Hepatocyte (in vitro differentiated cells): ENCODE measurements at regions not wholly inside any gene's neighbourhood (a gene's known extent, or its start where the extent isn't known, plus 50 kb on each side); places are given as distances from the start of the nearest gene placed in this dataset.
"Not testable (repeated sequence)": the region's sequence is repeated elsewhere in the genome, so short reads cannot be mapped to it uniquely, and the experiment has no call there.

Experiments used
- DNase-seq: peaks from one replicate; pipeline ENCODE4 v3.0.0-alpha.2; 2016; ENCODE audit warnings: low spot score
- H2AFZ ChIP-seq: fragments of 200-600 bp; sonication (generic); 2 replicates; pipeline ENCODE4 v1.6.0; 2016; ENCODE audit warnings: antibody characterized with exemption, mild to moderate bottlenecking
- H3K27ac ChIP-seq: fragments of 200-600 bp; sonication (generic); 2 replicates; pipeline ENCODE4 v1.5.1; 2016; ENCODE audit warnings: mild to moderate bottlenecking
- H3K27me3 ChIP-seq: fragments of 200-600 bp; sonication (generic); 2 replicates; pipeline ENCODE4 v1.6.1; 2016
- H3K36me3 ChIP-seq: fragments of 200-600 bp; sonication (generic); replicated peaks from 2 replicates; pipeline ENCODE4 v1.5.1; 2016; ENCODE audit warnings: low read depth; ENCODE audit not compliant: insufficient read depth
- H3K4me1 ChIP-seq: fragments of 200-600 bp; sonication (generic); 2 replicates; pipeline ENCODE4 v1.5.1; 2016; ENCODE audit warnings: mild to moderate bottlenecking, moderate library complexity; ENCODE audit not compliant: insufficient read depth
- H3K4me2 ChIP-seq: fragments of 200-600 bp; sonication (generic); 2 replicates; pipeline ENCODE4 v1.6.0; 2016
- H3K4me3 ChIP-seq: fragments of 200-600 bp; sonication (generic); 2 replicates; pipeline ENCODE4 v1.5.1; 2016; ENCODE audit warnings: mild to moderate bottlenecking
- H3K79me2 ChIP-seq: fragments of 200-600 bp; sonication (generic); 2 replicates; pipeline ENCODE4 v1.6.0; 2017; ENCODE audit warnings: mild to moderate bottlenecking
- H3K9me2 ChIP-seq: fragments of 200-600 bp; sonication (generic); replicated peaks from 2 replicates; pipeline ENCODE4 v1.6.0; 2017; ENCODE audit warnings: mild to moderate bottlenecking; ENCODE audit not compliant: insufficient read depth
- H3K9me3 ChIP-seq: fragments of 200-600 bp; sonication (generic); 2 replicates; pipeline ENCODE4 v1.5.1; 2016; ENCODE audit warnings: low read depth, mild to moderate bottlenecking
- H4K20me1 ChIP-seq: fragments of 200-600 bp; sonication (generic); 2 replicates; pipeline ENCODE4 v1.6.0; 2016; ENCODE audit warnings: mild to moderate bottlenecking; ENCODE audit not compliant: insufficient read depth, poor library complexity, severe bottlenecking
- CTCF ChIP-seq: fragments of 200-600 bp; sonication (generic); IDR thresholded peaks from 2 replicates; pipeline ENCODE4 v1.5.1; 2016; ENCODE audit warnings: antibody characterized with exemption, mild to moderate bottlenecking; ENCODE audit not compliant: poor library complexity
- EZH2 ChIP-seq: fragments of 200-600 bp; sonication (generic); IDR thresholded peaks from 2 replicates; pipeline ENCODE4 v1.6.1; 2016; ENCODE audit warnings: antibody characterized with exemption, mild to moderate bottlenecking, borderline replicate concordance
- EZH2phosphoT487 ChIP-seq: fragments of 200-600 bp; sonication (generic); IDR thresholded peaks from one replicate; pipeline ENCODE4 v1.6.1; 2018; ENCODE audit warnings: antibody characterized with exemption, mild to moderate bottlenecking, low read depth, moderate library complexity; ENCODE audit not compliant: unreplicated experiment, severe bottlenecking
- WGBS: methylation state at CpG from one replicate; pipeline ENCODE4 v1.1.6; 2016; ENCODE audit warnings: low lambda C conversion rate; ENCODE audit errors: missing lambda C conversion rate; 5-methylcytosine and 5-hydroxymethylcytosine counted together

- Histone ChIP-seq H3K4me3 (no peak overlapping the region), H3K9me3 (no peaks in the 10 kb centered on the region), H3K27ac (no peak overlapping the region), H3K4me2 (no peak overlapping the region), H3K4me1 (no peaks in the 10 kb centered on the region), H3K9me2 (no peaks in the 10 kb centered on the region), H3K79me2 (no peaks in the 10 kb centered on the region), H3K27me3 (no peaks in the 10 kb centered on the region), H3K36me3 (no peaks in the 10 kb centered on the region), H2AFZ (no peak overlapping the region), H4K20me1 (no peaks in the 10 kb centered on the region)
- no peak for DNase-seq
- 82% methylated on average over 3 of the region's 3 CpGs for WGBS
- no peak for TF ChIP-seq EZH2
- no peak for TF ChIP-seq EZH2phosphoT487
- no peak for TF ChIP-seq CTCF
Measured at GRCh38 chr4:64738240-64738639, 329.0 kb upstream of the TECRL start.

DNA sequence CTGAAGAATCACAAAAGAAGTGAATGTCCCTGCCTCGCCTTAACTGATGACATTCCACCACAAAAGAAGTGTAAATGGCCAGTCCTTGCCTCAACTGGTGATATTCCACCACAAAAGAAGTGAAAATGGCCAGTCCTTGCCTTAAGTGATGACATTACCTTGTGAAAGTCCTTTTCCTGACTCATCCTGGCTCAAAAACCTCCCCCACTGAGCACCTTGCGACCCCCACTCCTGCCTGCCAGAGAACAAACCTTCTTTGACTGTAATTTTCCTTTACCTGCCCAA is 328.5 kb upstream of the TECRL start:
- not testable (repeated sequence) for H3K27me3 ChIP-seq, H4K20me1 ChIP-seq, H3K4me2 ChIP-seq, H3K36me3 ChIP-seq, H2AFZ ChIP-seq, H3K4me1 ChIP-seq, H3K9me3 ChIP-seq, H3K9me2 ChIP-seq, H3K4me3 ChIP-seq, H3K27ac ChIP-seq, DNase-seq, H3K79me2 ChIP-seq
- WGBS: 56% methylated on average over 2 of the region's 2 CpGs

- H3K27me3 ChIP-seq: no peaks in the 10 kb centered on the region
- no peak overlapping the region for H2AFZ ChIP-seq
- whole genome bisulfite sequencing: 68% methylated on average over 2 of the region's 2 CpGs
- no peaks in the 10 kb centered on the region for H3K9me2 ChIP-seq
- H3K79me2 ChIP-seq: no peaks in the 10 kb centered on the region
- H4K20me1 ChIP-seq: no peaks in the 10 kb centered on the region
- no peak overlapping the region for H3K4me2 ChIP-seq
- DNase-seq: no peak
- H3K27ac ChIP-seq: no peak overlapping the region
- H3K36me3 ChIP-seq: no peaks in the 10 kb centered on the region
- no peak overlapping the region for H3K4me3 ChIP-seq
- no peaks in the 10 kb centered on the region for H3K9me3 ChIP-seq
- no peak for TF ChIP-seq CTCF
- no peak for TF ChIP-seq EZH2
- TF ChIP-seq EZH2phosphoT487: no peak
- no peaks in the 10 kb centered on the region for H3K4me1 ChIP-seq
Measured at GRCh38 chr4:64737026-64737853, 328.0 kb upstream of the TECRL start.

DNA sequence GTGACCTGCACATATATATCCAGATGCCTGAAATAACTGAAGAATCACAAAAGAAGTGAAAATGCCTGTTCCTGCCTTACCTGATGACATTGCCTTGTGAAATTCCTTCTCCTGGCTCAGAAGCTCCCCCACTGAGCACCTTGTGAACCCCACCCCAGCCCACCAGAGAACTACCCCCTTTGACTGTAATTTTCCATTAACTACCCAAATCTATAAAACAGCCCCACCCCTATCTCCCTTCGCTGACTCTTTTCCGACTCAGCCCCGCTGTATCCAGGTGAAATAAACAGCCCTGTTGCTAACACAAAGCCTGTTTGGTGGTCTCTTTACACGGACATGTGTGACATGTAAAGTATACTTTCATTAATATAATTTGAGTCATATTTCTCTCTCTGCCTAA is 320.3 kb upstream of the TECRL start:
- Histone ChIP-seq H3K4me1 (no peaks in the 10 kb centered on the region), H3K79me2 (no peaks in the 10 kb centered on the region), H3K4me2 (no peak overlapping the region), H3K36me3 (no peaks in the 10 kb centered on the region), H3K27me3 (no peaks in the 10 kb centered on the region), H3K9me3 (no peaks in the 10 kb centered on the region), H3K9me2 (no peaks in the 10 kb centered on the region), H2AFZ (no peak overlapping the region), H4K20me1 (no peaks in the 10 kb centered on the region), H3K27ac (no peak overlapping the region), H3K4me3 (no peak overlapping the region)
- no peak for DNase-seq
- 57% methylated on average over 4 of the region's 4 CpGs for WGBS
- no peak for TF ChIP-seq CTCF
- TF ChIP-seq EZH2: no peak
- TF ChIP-seq EZH2phosphoT487: no peak
